OCI-LY1 (cell line): ENCODE measurements at regions not wholly inside any gene's neighbourhood (a gene's known extent, or its start where the extent isn't known, plus 50 kb on each side); places are given as distances from the start of the nearest gene placed in this dataset.

Experiments
- CTCF ChIP-seq: fragments of 200-600 bp; sonication (generic), shearing (Covaris generic); IDR thresholded peaks from 2 replicates; pipeline ENCODE4 v1.5.1; 2017; ENCODE audit warnings: mild to moderate bottlenecking, antibody characterized with exemption, low read length, moderate library complexity, mixed read lengths
- EZH2 ChIP-seq: fragments of 200-600 bp; sonication (generic), shearing (Covaris generic); IDR thresholded peaks from 2 replicates; pipeline ENCODE4 v1.8.0; 2017; ENCODE audit warnings: borderline replicate concordance, mixed run types, mild to moderate bottlenecking, antibody characterized with exemption, low read length, moderate library complexity, mixed read lengths

GRCh38 chr2:76512201-76512820 lies 801.6 kb upstream of the GCFC2 start:
- TF ChIP-seq CTCF: no peak
- TF ChIP-seq EZH2: no peak
